KMS-11 (cell line): ENCODE measurements at regions not wholly inside any gene's neighbourhood (a gene's known extent, or its start where the extent isn't known, plus 50 kb on each side); places are given as distances from the start of the nearest gene placed in this dataset.

ENCODE experiments used
- H2AFZ ChIP-seq: fragments of 200-600 bp; sonication (generic); 2 replicates; pipeline ENCODE4 v1.6.1; 2016; ENCODE audit warnings: antibody characterized with exemption, mixed run types, low read depth
- H3K27ac ChIP-seq: fragments of 200-600 bp; sonication (generic); 2 replicates; pipeline ENCODE4 v1.6.1; 2016; ENCODE audit warnings: mild to moderate bottlenecking, mixed run types
- H3K27me3 ChIP-seq: fragments of 200-600 bp; sonication (generic); 2 replicates; pipeline ENCODE4 v1.6.1; 2017; ENCODE audit warnings: mild to moderate bottlenecking, low read depth, mixed run types, moderate library complexity; ENCODE audit not compliant: insufficient read depth
- H3K36me3 ChIP-seq: fragments of 200-600 bp; sonication (generic); 2 replicates; pipeline ENCODE4 v1.6.1; 2017; ENCODE audit warnings: mild to moderate bottlenecking, mixed run types; ENCODE audit not compliant: insufficient read depth
- H3K4me1 ChIP-seq: fragments of 200-600 bp; sonication (generic); 2 replicates; pipeline ENCODE4 v1.6.1; 2016; ENCODE audit warnings: mild to moderate bottlenecking, low read depth, mixed run types; ENCODE audit not compliant: poor library complexity, severe bottlenecking
- H3K4me2 ChIP-seq: fragments of 200-600 bp; sonication (generic); 2 replicates; pipeline ENCODE4 v1.7.0; 2016; ENCODE audit warnings: mild to moderate bottlenecking, mixed run types
- H3K4me3 ChIP-seq: fragments of 200-600 bp; sonication (generic); IDR thresholded peaks from 2 replicates; pipeline ENCODE4 v1.6.1; 2017; ENCODE audit warnings: low read depth, low read length, mixed read lengths; ENCODE audit not compliant: insufficient read depth
- H3K79me2 ChIP-seq: fragments of 200-600 bp; sonication (generic); 2 replicates; pipeline ENCODE4 v1.6.1; 2016; ENCODE audit warnings: low read depth, mixed run types; ENCODE audit not compliant: insufficient read depth
- H3K9ac ChIP-seq: fragments of 200-600 bp; sonication (generic); 2 replicates; pipeline ENCODE4 v1.6.1; 2016; ENCODE audit warnings: mild to moderate bottlenecking, mixed run types
- H4K20me1 ChIP-seq: fragments of 200-600 bp; sonication (generic); 2 replicates; pipeline ENCODE4 v1.6.1; 2016; ENCODE audit warnings: mild to moderate bottlenecking, mixed run types; ENCODE audit not compliant: insufficient read depth
- CTCF ChIP-seq: fragments of 200-600 bp; sonication (generic); conservative IDR thresholded peaks from 2 replicates; pipeline ENCODE4 v1.6.1; 2017; ENCODE audit warnings: low read depth, mild to moderate bottlenecking, antibody characterized with exemption, low read length, moderate library complexity, mixed read lengths

GRCh38 chr4:122533841-122534240 lies 77.3 kb upstream of the IL2 start:
- H4K20me1 ChIP-seq = no peaks in the 10 kb centered on the region
- H3K9ac ChIP-seq = no peak overlapping the region
- H3K4me3 ChIP-seq = no peak overlapping the region
- H3K79me2 ChIP-seq = no peaks in the 10 kb centered on the region
- no peaks in the 10 kb centered on the region for H3K27me3 ChIP-seq
- no peak overlapping the region for H3K4me2 ChIP-seq
- TF ChIP-seq CTCF = no peak
- H3K36me3 ChIP-seq = no peaks in the 10 kb centered on the region
- no peaks in the 10 kb centered on the region for H3K4me1 ChIP-seq
- H2AFZ ChIP-seq = no peak overlapping the region
- H3K27ac ChIP-seq = no peak overlapping the region

GRCh38 chr4:122532766-122533165 lies 76.2 kb upstream of the IL2 start:
- Histone ChIP-seq H3K9ac (no peak overlapping the region), H3K4me3 (no peak overlapping the region), H3K36me3 (no peaks in the 10 kb centered on the region), H3K4me2 (no peak overlapping the region), H2AFZ (no peak overlapping the region), H3K4me1 (no peaks in the 10 kb centered on the region), H4K20me1 (no peaks in the 10 kb centered on the region), H3K27me3 (no peaks in the 10 kb centered on the region), H3K79me2 (no peaks in the 10 kb centered on the region), H3K27ac (no peak overlapping the region)
- TF ChIP-seq CTCF = no peak

GRCh38 chr4:122531514-122531913 lies 75.0 kb upstream of the IL2 start:
- Histone ChIP-seq H3K4me3 (no peak overlapping the region), H3K27ac (no peak overlapping the region), H2AFZ (no peak overlapping the region), H3K79me2 (no peaks in the 10 kb centered on the region), H4K20me1 (no peaks in the 10 kb centered on the region), H3K27me3 (no peaks in the 10 kb centered on the region), H3K36me3 (no peaks in the 10 kb centered on the region), H3K4me2 (no peak overlapping the region), H3K4me1 (no peaks in the 10 kb centered on the region), H3K9ac (no peak overlapping the region)
- no peak for TF ChIP-seq CTCF

GRCh38 chr4:122531038-122531437 lies 74.5 kb upstream of the IL2 start:
- no peaks in the 10 kb centered on the region for H4K20me1 ChIP-seq
- H3K4me2 ChIP-seq = no peak overlapping the region
- TF ChIP-seq CTCF = no peak
- H3K4me1 ChIP-seq = no peaks in the 10 kb centered on the region
- no peak overlapping the region for H3K9ac ChIP-seq
- no peaks in the 10 kb centered on the region for H3K27me3 ChIP-seq
- no peak overlapping the region for H2AFZ ChIP-seq
- H3K36me3 ChIP-seq = no peaks in the 10 kb centered on the region
- H3K79me2 ChIP-seq = no peaks in the 10 kb centered on the region
- H3K27ac ChIP-seq = no peak overlapping the region
- no peak overlapping the region for H3K4me3 ChIP-seq

GRCh38 chr4:122528879-122529278 lies 72.4 kb upstream of the IL2 start:
- Histone ChIP-seq H3K27me3 (no peaks in the 10 kb centered on the region), H4K20me1 (no peaks in the 10 kb centered on the region), H3K4me2 (no peak overlapping the region), H3K36me3 (no peaks in the 10 kb centered on the region), H3K9ac (no peak overlapping the region), H2AFZ (no peak overlapping the region), H3K27ac (no peak overlapping the region), H3K4me3 (no peak overlapping the region), H3K79me2 (no peaks in the 10 kb centered on the region), H3K4me1 (no peaks in the 10 kb centered on the region)
- TF ChIP-seq CTCF = no peak
